ENCODE measurements at regions not wholly inside any gene's neighbourhood (a gene's known extent, or its start where the extent isn't known, plus 50 kb on each side); places are given as distances from the start of the nearest gene placed in this dataset.

DNA sequence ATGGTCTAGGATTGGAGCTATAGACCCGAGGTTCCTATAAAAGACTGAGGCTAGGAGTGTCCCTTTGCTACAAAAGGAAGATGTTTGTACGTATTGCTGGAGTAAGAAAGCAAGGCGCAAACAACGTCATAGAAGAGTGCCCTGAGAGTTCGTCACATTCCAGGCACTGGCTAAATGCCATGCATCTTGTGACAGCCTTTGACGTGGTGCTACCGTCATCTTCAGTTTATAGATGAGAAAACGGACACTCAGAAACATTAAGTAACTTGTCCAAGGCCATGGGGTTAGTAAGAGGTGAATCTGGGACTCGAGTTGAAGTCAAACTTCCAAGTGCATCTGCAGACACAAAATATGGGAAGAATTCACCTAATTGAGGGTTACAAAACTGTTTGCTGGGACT lies 104.2 kb upstream of the SLC45A1 start:
- TF ChIP-seq RAD21 (IDR thresholded peaks at IDR 0.05; ENCODE audit: low read length) (no peak), POLR2A (IDR thresholded peaks at IDR 0.05; ENCODE audit: low read depth, low read length) (no peak), CEBPB (IDR thresholded peaks at IDR 0.05; ENCODE audit: low read depth, low read length) (no peak), RFX5 (IDR thresholded peaks at IDR 0.05; ENCODE audit: low read depth, low read length) (no peak), SMC3 (IDR thresholded peaks at IDR 0.05; ENCODE audit: low read depth, low read length) (no peak), CHD1 (IDR thresholded peaks at IDR 0.05; ENCODE audit: low read depth, low read length) (no peak), MXI1 (IDR thresholded peaks at IDR 0.05; ENCODE audit: borderline replicate concordance, low read depth, low read length) (no peak), USF2 (IDR thresholded peaks at IDR 0.05; ENCODE audit: low read depth, low read length) (no peak), MAFK (IDR thresholded peaks at IDR 0.05; ENCODE audit: low read depth, low read length) (no peak), FOS (IDR thresholded peaks at IDR 0.05; ENCODE audit: low read depth, low read length) (no peak), MAZ (IDR thresholded peaks at IDR 0.05; ENCODE audit: borderline replicate concordance, low read depth, low read length) (no peak)
- TF ChIP-seq, protein P1, sequence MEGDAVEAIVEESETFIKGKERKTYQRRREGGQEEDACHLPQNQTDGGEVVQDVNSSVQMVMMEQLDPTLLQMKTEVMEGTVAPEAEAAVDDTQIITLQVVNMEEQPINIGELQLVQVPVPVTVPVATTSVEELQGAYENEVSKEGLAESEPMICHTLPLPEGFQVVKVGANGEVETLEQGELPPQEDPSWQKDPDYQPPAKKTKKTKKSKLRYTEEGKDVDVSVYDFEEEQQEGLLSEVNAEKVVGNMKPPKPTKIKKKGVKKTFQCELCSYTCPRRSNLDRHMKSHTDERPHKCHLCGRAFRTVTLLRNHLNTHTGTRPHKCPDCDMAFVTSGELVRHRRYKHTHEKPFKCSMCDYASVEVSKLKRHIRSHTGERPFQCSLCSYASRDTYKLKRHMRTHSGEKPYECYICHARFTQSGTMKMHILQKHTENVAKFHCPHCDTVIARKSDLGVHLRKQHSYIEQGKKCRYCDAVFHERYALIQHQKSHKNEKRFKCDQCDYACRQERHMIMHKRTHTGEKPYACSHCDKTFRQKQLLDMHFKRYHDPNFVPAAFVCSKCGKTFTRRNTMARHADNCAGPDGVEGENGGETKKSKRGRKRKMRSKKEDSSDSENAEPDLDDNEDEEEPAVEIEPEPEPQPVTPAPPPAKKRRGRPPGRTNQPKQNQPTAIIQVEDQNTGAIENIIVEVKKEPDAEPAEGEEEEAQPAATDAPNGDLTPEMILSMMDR (conservative IDR thresholded peaks at IDR 0.05; ENCODE audit: low read depth, low read length): no peak
- TF ChIP-seq, protein P2, sequence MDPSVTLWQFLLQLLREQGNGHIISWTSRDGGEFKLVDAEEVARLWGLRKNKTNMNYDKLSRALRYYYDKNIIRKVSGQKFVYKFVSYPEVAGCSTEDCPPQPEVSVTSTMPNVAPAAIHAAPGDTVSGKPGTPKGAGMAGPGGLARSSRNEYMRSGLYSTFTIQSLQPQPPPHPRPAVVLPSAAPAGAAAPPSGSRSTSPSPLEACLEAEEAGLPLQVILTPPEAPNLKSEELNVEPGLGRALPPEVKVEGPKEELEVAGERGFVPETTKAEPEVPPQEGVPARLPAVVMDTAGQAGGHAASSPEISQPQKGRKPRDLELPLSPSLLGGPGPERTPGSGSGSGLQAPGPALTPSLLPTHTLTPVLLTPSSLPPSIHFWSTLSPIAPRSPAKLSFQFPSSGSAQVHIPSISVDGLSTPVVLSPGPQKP (IDR thresholded peaks at IDR 0.05; ENCODE audit: borderline replicate concordance, low read depth, low read length): no peak
